DND-41 (cell line): ENCODE measurements at regions not wholly inside any gene's neighbourhood (a gene's known extent, or its start where the extent isn't known, plus 50 kb on each side); places are given as distances from the start of the nearest gene placed in this dataset.

Source experiments
- EZH2 ChIP-seq: IDR thresholded peaks from 3 replicates; pipeline ENCODE4 v1.6.1; 2012; ENCODE audit warnings: borderline replicate concordance, low read depth, mild to moderate bottlenecking, moderate library complexity, low read length, inconsistent platforms; ENCODE audit not compliant: severe bottlenecking
- TF ChIP-seq, protein P1 (sequence below): IDR thresholded peaks from 2 replicates; pipeline ENCODE4 v1.5.1; 2012; ENCODE audit warnings: borderline replicate concordance, low read length, moderate library complexity, mild to moderate bottlenecking; ENCODE audit not compliant: poor library complexity, severe bottlenecking; ENCODE audit errors: extremely low read depth

DNA sequence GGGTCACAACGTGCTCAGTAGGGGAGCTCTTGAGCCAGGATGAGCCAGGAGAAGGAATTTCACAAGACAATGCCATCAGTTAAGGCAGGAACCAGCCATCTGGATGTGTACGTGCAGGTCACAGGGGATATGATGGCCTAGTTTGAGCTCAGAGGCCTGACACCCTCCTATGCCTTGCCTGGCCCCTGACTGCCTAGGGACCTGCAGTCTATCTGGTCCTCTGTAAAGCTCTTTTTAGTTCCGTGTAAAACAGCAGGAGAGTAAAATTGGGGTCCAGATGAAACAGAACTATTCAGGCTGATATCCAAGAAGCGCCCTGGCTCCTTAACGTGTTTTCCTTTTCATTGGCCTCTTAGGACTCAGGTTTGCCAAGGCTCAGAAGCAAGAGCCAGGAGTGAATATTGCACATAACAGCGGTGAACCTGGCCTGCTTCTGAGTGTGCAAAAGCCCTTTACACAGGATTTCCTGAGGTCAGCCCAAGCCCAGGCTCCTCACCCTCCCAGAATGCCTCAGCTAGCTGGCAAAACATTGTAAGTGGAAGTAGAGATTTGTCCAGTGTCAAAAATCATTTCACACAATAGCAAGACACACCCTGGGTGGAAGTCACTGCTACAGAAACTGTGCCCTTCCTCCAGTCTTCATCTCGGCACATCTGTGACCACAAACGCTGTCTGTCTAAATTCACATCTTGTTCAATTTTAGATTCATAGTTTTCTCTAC lies 777.2 kb downstream of the UQCRFS1 start:
- TF ChIP-seq, protein P1, sequence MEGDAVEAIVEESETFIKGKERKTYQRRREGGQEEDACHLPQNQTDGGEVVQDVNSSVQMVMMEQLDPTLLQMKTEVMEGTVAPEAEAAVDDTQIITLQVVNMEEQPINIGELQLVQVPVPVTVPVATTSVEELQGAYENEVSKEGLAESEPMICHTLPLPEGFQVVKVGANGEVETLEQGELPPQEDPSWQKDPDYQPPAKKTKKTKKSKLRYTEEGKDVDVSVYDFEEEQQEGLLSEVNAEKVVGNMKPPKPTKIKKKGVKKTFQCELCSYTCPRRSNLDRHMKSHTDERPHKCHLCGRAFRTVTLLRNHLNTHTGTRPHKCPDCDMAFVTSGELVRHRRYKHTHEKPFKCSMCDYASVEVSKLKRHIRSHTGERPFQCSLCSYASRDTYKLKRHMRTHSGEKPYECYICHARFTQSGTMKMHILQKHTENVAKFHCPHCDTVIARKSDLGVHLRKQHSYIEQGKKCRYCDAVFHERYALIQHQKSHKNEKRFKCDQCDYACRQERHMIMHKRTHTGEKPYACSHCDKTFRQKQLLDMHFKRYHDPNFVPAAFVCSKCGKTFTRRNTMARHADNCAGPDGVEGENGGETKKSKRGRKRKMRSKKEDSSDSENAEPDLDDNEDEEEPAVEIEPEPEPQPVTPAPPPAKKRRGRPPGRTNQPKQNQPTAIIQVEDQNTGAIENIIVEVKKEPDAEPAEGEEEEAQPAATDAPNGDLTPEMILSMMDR = no peak
- no peak for TF ChIP-seq EZH2
